GM23338 (cell line): ENCODE measurements at regions not wholly inside any gene's neighbourhood (a gene's known extent, or its start where the extent isn't known, plus 50 kb on each side); places are given as distances from the start of the nearest gene placed in this dataset.

Experiments used
- CTCF ChIP-seq, 2 experiments: fragments of 200-600 bp in 1 of 2; sonication (generic) in 1 of 2; conservative IDR thresholded peaks; 2 replicates each; pipeline versions ENCODE4 v1.5.1 to v1.6.1; 2016 to 2017; ENCODE audit warnings: antibody characterized with exemption in 2 of 2, low read depth in 2 of 2, mild to moderate bottlenecking in 2 of 2, moderate library complexity in 1 of 2
- EZH2 ChIP-seq: fragments of 200-600 bp; sonication (generic); IDR thresholded peaks from one replicate; pipeline ENCODE4 v1.8.0; 2017; ENCODE audit warnings: antibody characterized with exemption, mild to moderate bottlenecking, low read depth; ENCODE audit not compliant: unreplicated experiment
- EZH2phosphoT487 ChIP-seq: fragments of 200-600 bp; sonication (generic); IDR thresholded peaks from one replicate; pipeline ENCODE4 v1.8.1; 2018; ENCODE audit warnings: antibody characterized with exemption; ENCODE audit not compliant: unreplicated experiment
- POLR2AphosphoS5 ChIP-seq: IDR thresholded peaks from 2 replicates; pipeline ENCODE4 v1.6.1; 2016; ENCODE audit warnings: antibody characterized with exemption, low read depth
- REST ChIP-seq: IDR thresholded peaks from one replicate; pipeline ENCODE4 v1.6.1; 2018; ENCODE audit warnings: antibody characterized with exemption; ENCODE audit not compliant: unreplicated experiment
- TF ChIP-seq, protein P1 (sequence below): IDR thresholded peaks from 2 replicates; pipeline ENCODE4 v1.6.1; 2016; ENCODE audit warnings: antibody characterized with exemption

GRCh38 chr21:26743524-26743923, 101.7 kb downstream of the ADAMTS1 start:
- TF ChIP-seq CTCF (conservative IDR thresholded peaks at IDR 0.05; ENCODE audit: low read depth in 2 of 2) (no peak), EZH2 (no peak), REST (no peak), POLR2AphosphoS5 (no peak), EZH2phosphoT487 (no peak)
- TF ChIP-seq, protein P1, sequence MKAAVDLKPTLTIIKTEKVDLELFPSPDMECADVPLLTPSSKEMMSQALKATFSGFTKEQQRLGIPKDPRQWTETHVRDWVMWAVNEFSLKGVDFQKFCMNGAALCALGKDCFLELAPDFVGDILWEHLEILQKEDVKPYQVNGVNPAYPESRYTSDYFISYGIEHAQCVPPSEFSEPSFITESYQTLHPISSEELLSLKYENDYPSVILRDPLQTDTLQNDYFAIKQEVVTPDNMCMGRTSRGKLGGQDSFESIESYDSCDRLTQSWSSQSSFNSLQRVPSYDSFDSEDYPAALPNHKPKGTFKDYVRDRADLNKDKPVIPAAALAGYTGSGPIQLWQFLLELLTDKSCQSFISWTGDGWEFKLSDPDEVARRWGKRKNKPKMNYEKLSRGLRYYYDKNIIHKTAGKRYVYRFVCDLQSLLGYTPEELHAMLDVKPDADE, result no peak
